GM23338 (cell line): ENCODE measurements at regions not wholly inside any gene's neighbourhood (a gene's known extent, or its start where the extent isn't known, plus 50 kb on each side); places are given as distances from the start of the nearest gene placed in this dataset.

Experiments used
- ATAC-seq: fragments of 200-7000 bp; cut with Tn5 transposase; 3 replicates; pipeline ENCODE4 v1.9.1; 2020
- DNase-seq: peaks from one replicate; pipeline ENCODE4 v3.0.0-alpha.2; 2015; ENCODE audit warnings: low spot score
- H2AFZ ChIP-seq: fragments of 200-600 bp; sonication (generic); 2 replicates; pipeline ENCODE4 v1.8.0; 2016; ENCODE audit warnings: antibody characterized with exemption, mild to moderate bottlenecking, moderate library complexity
- H3F3A ChIP-seq: fragments of 200-600 bp; sonication (generic); replicated peaks from 2 replicates; pipeline ENCODE4 v1.8.0; 2017; ENCODE audit warnings: antibody characterized with exemption, mixed run types, low read depth
- H3K27ac ChIP-seq: fragments of 200-600 bp; sonication (generic); 2 replicates; pipeline ENCODE4 v1.6.1; 2016; ENCODE audit warnings: low read depth
- H3K27me3 ChIP-seq: fragments of 200-600 bp; sonication (generic); 2 replicates; pipeline ENCODE4 v1.8.0; 2016; ENCODE audit warnings: mild to moderate bottlenecking, mixed run types, moderate library complexity; ENCODE audit not compliant: insufficient read depth
- H3K36me3 ChIP-seq: fragments of 200-600 bp; sonication (generic); 2 replicates; pipeline ENCODE4 v1.8.0; 2016; ENCODE audit warnings: mild to moderate bottlenecking; ENCODE audit not compliant: insufficient read depth
- H3K4me1 ChIP-seq: fragments of 200-600 bp; sonication (generic); 2 replicates; pipeline ENCODE4 v1.8.0; 2016; ENCODE audit warnings: mild to moderate bottlenecking, moderate library complexity; ENCODE audit not compliant: insufficient read depth
- H3K4me2 ChIP-seq: fragments of 200-600 bp; sonication (generic); 2 replicates; pipeline ENCODE4 v1.7.1; 2017; ENCODE audit warnings: mixed run types
- H3K4me3 ChIP-seq: fragments of 200-600 bp; sonication (generic); 2 replicates; pipeline ENCODE4 v1.6.1; 2016; ENCODE audit warnings: mixed run types
- H3K79me2 ChIP-seq: fragments of 200-600 bp; sonication (generic); replicated peaks from 2 replicates; pipeline ENCODE4 v1.8.0; 2017; ENCODE audit warnings: mild to moderate bottlenecking; ENCODE audit not compliant: insufficient read depth
- H3K9me2 ChIP-seq: fragments of 200-600 bp; sonication (generic); 2 replicates; pipeline ENCODE4 v1.8.0; 2017; ENCODE audit not compliant: insufficient read depth
- H4K20me1 ChIP-seq: fragments of 200-600 bp; sonication (generic); replicated peaks from 2 replicates; pipeline ENCODE4 v1.8.0; 2017; ENCODE audit warnings: mild to moderate bottlenecking; ENCODE audit not compliant: insufficient read depth
- H3K27ac Mint-ChIP-seq: 2 replicates; pipeline ENCODE4 v1.8.0; 2020; ENCODE audit warnings: inconsistent platforms, mild to moderate bottlenecking, moderate library complexity, mixed read lengths
- H3K27me3 Mint-ChIP-seq: 3 replicates; pipeline ENCODE4 v1.8.0; 2022; ENCODE audit warnings: low read depth, mild to moderate bottlenecking, moderate library complexity, mixed read lengths, inconsistent platforms; ENCODE audit not compliant: insufficient read depth, poor library complexity
- H3K36me3 Mint-ChIP-seq: 3 replicates; pipeline ENCODE4 v1.8.0; 2021; ENCODE audit warnings: low read depth, mild to moderate bottlenecking, inconsistent platforms, moderate library complexity, mixed read lengths
- H3K4me1 Mint-ChIP-seq: 3 replicates; pipeline ENCODE4 v1.8.0; 2020; ENCODE audit warnings: mild to moderate bottlenecking, inconsistent platforms, mixed read lengths
- H3K4me3 Mint-ChIP-seq: 3 replicates; pipeline ENCODE4 v1.8.0; 2021; ENCODE audit warnings: moderate library complexity, mild to moderate bottlenecking, inconsistent platforms, mixed read lengths
- H3K9me3 Mint-ChIP-seq: 3 replicates; pipeline ENCODE4 v1.8.0; 2020; ENCODE audit warnings: moderate library complexity, mild to moderate bottlenecking, inconsistent platforms, mixed read lengths
- CREB1 ChIP-seq: fragments of 250-450 bp; sonication (Bioruptor Pico); IDR thresholded peaks from 2 replicates; pipeline ENCODE4 v1.5.0; 2020; ENCODE audit warnings: low read depth, mild to moderate bottlenecking, moderate library complexity
- CTCF ChIP-seq, 2 experiments: fragments of 200-600 bp in 1 of 2; sonication (generic) in 1 of 2; conservative IDR thresholded peaks; 2 replicates each; pipeline versions ENCODE4 v1.5.1 to v1.6.1; 2016 to 2017; ENCODE audit warnings: antibody characterized with exemption in 2 of 2, low read depth in 2 of 2, mild to moderate bottlenecking in 2 of 2, moderate library complexity in 1 of 2
- ETS1 ChIP-seq: IDR thresholded peaks from 2 replicates; pipeline ENCODE4 v1.6.1; 2016; ENCODE audit warnings: antibody characterized with exemption
- EZH2 ChIP-seq: fragments of 200-600 bp; sonication (generic); IDR thresholded peaks from one replicate; pipeline ENCODE4 v1.8.0; 2017; ENCODE audit warnings: antibody characterized with exemption, mild to moderate bottlenecking, low read depth; ENCODE audit not compliant: unreplicated experiment
- EZH2phosphoT487 ChIP-seq: fragments of 200-600 bp; sonication (generic); IDR thresholded peaks from one replicate; pipeline ENCODE4 v1.8.1; 2018; ENCODE audit warnings: antibody characterized with exemption; ENCODE audit not compliant: unreplicated experiment
- JUNB ChIP-seq: IDR thresholded peaks from one replicate; pipeline ENCODE4 v1.6.1; 2016; ENCODE audit warnings: antibody characterized with exemption; ENCODE audit not compliant: unreplicated experiment
- NANOG ChIP-seq: IDR thresholded peaks from 2 replicates; pipeline ENCODE4 v1.6.1; 2016; ENCODE audit warnings: antibody characterized with exemption, borderline replicate concordance
- POLR2AphosphoS5 ChIP-seq: IDR thresholded peaks from 2 replicates; pipeline ENCODE4 v1.6.1; 2016; ENCODE audit warnings: antibody characterized with exemption, low read depth
- REST ChIP-seq: IDR thresholded peaks from one replicate; pipeline ENCODE4 v1.6.1; 2018; ENCODE audit warnings: antibody characterized with exemption; ENCODE audit not compliant: unreplicated experiment
- STAT1 ChIP-seq: IDR thresholded peaks from one replicate; pipeline ENCODE4 v1.6.1; 2016; ENCODE audit warnings: antibody characterized with exemption; ENCODE audit not compliant: unreplicated experiment
- ZNF114 ChIP-seq: fragments of 250-450 bp; sonication (Bioruptor Pico); IDR thresholded peaks from 2 replicates; pipeline ENCODE4 v1.5.0; 2020; ENCODE audit warnings: mild to moderate bottlenecking, moderate library complexity
- ZNF331 ChIP-seq: fragments of 250-450 bp; sonication (Bioruptor Pico); IDR thresholded peaks from 2 replicates; pipeline ENCODE4 v1.5.0; 2020; ENCODE audit warnings: low read depth, mild to moderate bottlenecking, moderate library complexity

GRCh38 chr20:50265245-50265946 is 74.8 kb downstream of the CEBPB start:
- H3K36me3 Mint-ChIP-seq = no peaks in the 10 kb centered on the region
- TF ChIP-seq CTCF (conservative IDR thresholded peaks at IDR 0.05; ENCODE audit: low read depth in 2 of 2) = no peak
- no peak for TF ChIP-seq JUNB
- TF ChIP-seq NANOG = no peak
- TF ChIP-seq ZNF114 (CRISPR knock-in tag) = no peak
- Histone ChIP-seq H3K4me2 (no peak overlapping the region), H3K27me3 (no peaks in the 10 kb centered on the region), H3K4me1 (peaks cover 5% of the 10 kb centered on the region; the same call in 1 of the 2 replicates), H3K27ac (no peak overlapping the region), H2AFZ (no peak overlapping the region), H3K9me2 (no peaks in the 10 kb centered on the region), H3K36me3 (no peaks in the 10 kb centered on the region), H4K20me1 (no peaks in the 10 kb centered on the region), H3K79me2 (no peaks in the 10 kb centered on the region), H3F3A (no peaks in the 10 kb centered on the region), H3K4me3 (no peak overlapping the region)
- H3K9me3 Mint-ChIP-seq = no peaks in the 10 kb centered on the region
- H3K4me1 Mint-ChIP-seq = peaks cover 23% of the 10 kb centered on the region
- DNase-seq = no peak
- H3K27me3 Mint-ChIP-seq = peaks cover 14% of the 10 kb centered on the region
- no peak overlapping the region for H3K4me3 Mint-ChIP-seq
- ATAC-seq = no peak
- no peak overlapping the region for H3K27ac Mint-ChIP-seq

- H3K9me3 Mint-ChIP-seq = no peaks in the 10 kb centered on the region
- DNase-seq = no peak
- no peaks in the 10 kb centered on the region for H3K36me3 Mint-ChIP-seq
- H3K4me3 ChIP-seq = no peak overlapping the region
- peaks cover 13% of the 10 kb centered on the region for H3K27me3 Mint-ChIP-seq
- no peak overlapping the region for H3K4me2 ChIP-seq
- H3K79me2 ChIP-seq = no peaks in the 10 kb centered on the region
- H3K4me1 ChIP-seq = peaks cover 5% of the 10 kb centered on the region; the same call in 1 of the 2 replicates
- H2AFZ ChIP-seq = no peak overlapping the region; the same call in 1 of the 2 replicates
- no peaks in the 10 kb centered on the region for H3F3A ChIP-seq
- no peaks in the 10 kb centered on the region for H3K9me2 ChIP-seq
- H3K27ac ChIP-seq = no peak overlapping the region
- no peak for ATAC-seq
- no peaks in the 10 kb centered on the region for H4K20me1 ChIP-seq
- H3K27me3 ChIP-seq = no peaks in the 10 kb centered on the region
- H3K4me3 Mint-ChIP-seq = no peak overlapping the region
- H3K36me3 ChIP-seq = no peaks in the 10 kb centered on the region
- no peak overlapping the region for H3K27ac Mint-ChIP-seq
- H3K4me1 Mint-ChIP-seq = peaks cover 14% of the 10 kb centered on the region
- TF ChIP-seq ZNF114 (CRISPR knock-in tag) (no peak), POLR2AphosphoS5 (no peak), REST (no peak), JUNB (no peak), STAT1 (no peak), ZNF331 (CRISPR knock-in tag) (no peak), NANOG (no peak), CTCF (conservative IDR thresholded peaks at IDR 0.05; ENCODE audit: low read depth in 2 of 2) (no peak), CREB1 (CRISPR knock-in tag) (no peak), EZH2phosphoT487 (no peak), ETS1 (no peak), EZH2 (no peak)
Observed at GRCh38 chr20:50266293-50267040, 75.8 kb downstream of the CEBPB start.
